ENCODE measurements at regions not wholly inside any gene's neighbourhood (a gene's known extent, or its start where the extent isn't known, plus 50 kb on each side); places are given as distances from the start of the nearest gene placed in this dataset.

GRCh38 chr1:193973428-193973827, 787.0 kb upstream of the B3GALT2 start:
- Histone ChIP-seq H3K27me3 (ENCODE audit: insufficient read depth, low read length, poor library complexity, severe bottlenecking) (no peaks in the 10 kb centered on the region), H3K4me1 (ENCODE audit: insufficient read depth, low read length, poor library complexity, severe bottlenecking) (no peaks in the 10 kb centered on the region), H3K4me2 (ENCODE audit: low read depth, low read length, poor library complexity, severe bottlenecking) (no peak overlapping the region), H3K79me2 (ENCODE audit: insufficient read depth, low read length) (no peaks in the 10 kb centered on the region), H3K9ac (ENCODE audit: low read depth, low read length, poor library complexity, severe bottlenecking) (no peak overlapping the region), H4K20me1 (ENCODE audit: insufficient read depth, low read length, poor library complexity, severe bottlenecking) (no peaks in the 10 kb centered on the region), H3K9me3 (ENCODE audit: insufficient read depth, low read depth, low read length) (no peaks in the 10 kb centered on the region), H3K9me2 (replicated peaks; ENCODE audit: low read depth, low read length) (no peaks in the 10 kb centered on the region; the same call in 1 of the 2 replicates), H3K36me3 (ENCODE audit: insufficient read depth, low read length) (no peaks in the 10 kb centered on the region), H3F3A (ENCODE audit: low read depth) (no peaks in the 10 kb centered on the region), H2AFZ (ENCODE audit: low read length) (no peak overlapping the region), H3K4me3 (ENCODE audit: low read length, poor library complexity, severe bottlenecking) (no peak overlapping the region)
- TF ChIP-seq, protein P1, sequence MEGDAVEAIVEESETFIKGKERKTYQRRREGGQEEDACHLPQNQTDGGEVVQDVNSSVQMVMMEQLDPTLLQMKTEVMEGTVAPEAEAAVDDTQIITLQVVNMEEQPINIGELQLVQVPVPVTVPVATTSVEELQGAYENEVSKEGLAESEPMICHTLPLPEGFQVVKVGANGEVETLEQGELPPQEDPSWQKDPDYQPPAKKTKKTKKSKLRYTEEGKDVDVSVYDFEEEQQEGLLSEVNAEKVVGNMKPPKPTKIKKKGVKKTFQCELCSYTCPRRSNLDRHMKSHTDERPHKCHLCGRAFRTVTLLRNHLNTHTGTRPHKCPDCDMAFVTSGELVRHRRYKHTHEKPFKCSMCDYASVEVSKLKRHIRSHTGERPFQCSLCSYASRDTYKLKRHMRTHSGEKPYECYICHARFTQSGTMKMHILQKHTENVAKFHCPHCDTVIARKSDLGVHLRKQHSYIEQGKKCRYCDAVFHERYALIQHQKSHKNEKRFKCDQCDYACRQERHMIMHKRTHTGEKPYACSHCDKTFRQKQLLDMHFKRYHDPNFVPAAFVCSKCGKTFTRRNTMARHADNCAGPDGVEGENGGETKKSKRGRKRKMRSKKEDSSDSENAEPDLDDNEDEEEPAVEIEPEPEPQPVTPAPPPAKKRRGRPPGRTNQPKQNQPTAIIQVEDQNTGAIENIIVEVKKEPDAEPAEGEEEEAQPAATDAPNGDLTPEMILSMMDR (conservative IDR thresholded peaks at IDR 0.05; ENCODE audit: low read length), result no peak
- no peak for TF ChIP-seq EZH2phosphoT487 (IDR thresholded peaks at IDR 0.05; ENCODE audit: borderline replicate concordance)

DNA sequence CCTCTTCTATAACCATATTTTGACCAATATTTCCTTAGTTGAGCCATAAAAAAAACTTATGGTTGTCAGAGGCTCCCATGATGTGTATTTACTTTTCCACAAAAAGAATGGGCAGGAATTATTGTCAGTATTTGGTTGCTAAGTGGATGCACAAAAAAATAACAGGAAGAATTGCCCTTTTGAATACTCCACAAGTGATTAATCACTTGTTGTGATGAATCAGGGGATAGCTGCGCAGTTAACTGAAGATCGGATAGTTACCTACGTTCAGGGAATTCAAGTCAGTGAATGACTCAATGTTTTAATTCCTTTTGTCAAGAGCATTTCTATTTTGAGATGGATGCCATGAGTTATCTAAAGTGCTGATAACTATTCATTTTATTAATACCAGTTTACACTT, 785.2 kb upstream of the B3GALT2 start:
- Histone ChIP-seq H3K27me3 (ENCODE audit: insufficient read depth, low read length, poor library complexity, severe bottlenecking) (no peaks in the 10 kb centered on the region), H3K79me2 (ENCODE audit: insufficient read depth, low read length) (no peaks in the 10 kb centered on the region), H3K4me1 (ENCODE audit: insufficient read depth, low read length, poor library complexity, severe bottlenecking) (no peaks in the 10 kb centered on the region), H3K4me3 (ENCODE audit: low read length, poor library complexity, severe bottlenecking) (no peak overlapping the region), H3F3A (ENCODE audit: low read depth) (no peaks in the 10 kb centered on the region), H2AFZ (ENCODE audit: low read length) (no peak overlapping the region), H4K20me1 (ENCODE audit: insufficient read depth, low read length, poor library complexity, severe bottlenecking) (no peaks in the 10 kb centered on the region), H3K9me2 (replicated peaks; ENCODE audit: low read depth, low read length) (no peaks in the 10 kb centered on the region; the same call in 1 of the 2 replicates), H3K36me3 (ENCODE audit: insufficient read depth, low read length) (no peaks in the 10 kb centered on the region), H3K9ac (ENCODE audit: low read depth, low read length, poor library complexity, severe bottlenecking) (no peak overlapping the region), H3K9me3 (ENCODE audit: insufficient read depth, low read depth, low read length) (no peaks in the 10 kb centered on the region), H3K4me2 (ENCODE audit: low read depth, low read length, poor library complexity, severe bottlenecking) (no peak overlapping the region)
- TF ChIP-seq, protein P1 (conservative IDR thresholded peaks at IDR 0.05; ENCODE audit: low read length), result no peak

GRCh38 chr1:193960499-193960898, 774.1 kb upstream of the B3GALT2 start:
- H4K20me1 ChIP-seq (ENCODE audit: insufficient read depth, low read length, poor library complexity, severe bottlenecking), result no peaks in the 10 kb centered on the region
- no peak overlapping the region for H3K9ac ChIP-seq (ENCODE audit: low read depth, low read length, poor library complexity, severe bottlenecking)
- TF ChIP-seq, protein P1 (conservative IDR thresholded peaks at IDR 0.05; ENCODE audit: low read length), result no peak
- no peak for TF ChIP-seq EZH2phosphoT487 (IDR thresholded peaks at IDR 0.05; ENCODE audit: borderline replicate concordance)
- H3K4me1 ChIP-seq (ENCODE audit: insufficient read depth, low read length, poor library complexity, severe bottlenecking), result no peaks in the 10 kb centered on the region
- H3K4me2 ChIP-seq (ENCODE audit: low read depth, low read length, poor library complexity, severe bottlenecking), result no peak overlapping the region
- H3K27me3 ChIP-seq (ENCODE audit: insufficient read depth, low read length, poor library complexity, severe bottlenecking), result no peaks in the 10 kb centered on the region
- H3F3A ChIP-seq (ENCODE audit: low read depth), result no peaks in the 10 kb centered on the region
- no peak overlapping the region for H2AFZ ChIP-seq (ENCODE audit: low read length)
- H3K36me3 ChIP-seq (ENCODE audit: insufficient read depth, low read length), result no peaks in the 10 kb centered on the region
- H3K4me3 ChIP-seq (ENCODE audit: low read length, poor library complexity, severe bottlenecking), result no peak overlapping the region
- no peaks in the 10 kb centered on the region for H3K79me2 ChIP-seq (ENCODE audit: insufficient read depth, low read length)
- H3K9me2 ChIP-seq (replicated peaks; ENCODE audit: low read depth, low read length), result no peaks in the 10 kb centered on the region
- H3K9me3 ChIP-seq (ENCODE audit: insufficient read depth, low read depth, low read length), result no peaks in the 10 kb centered on the region

All from Loucy (cell line).